ENCODE measurements at regions not wholly inside any gene's neighbourhood (a gene's known extent, or its start where the extent isn't known, plus 50 kb on each side); places are given as distances from the start of the nearest gene placed in this dataset.

- H3K4me3 ChIP-seq (ENCODE audit: low read length) = no peak overlapping the region
- no peak overlapping the region for H2AFZ ChIP-seq (ENCODE audit: low read depth, low read length)
- H3K4me2 ChIP-seq (ENCODE audit: low read length) = no peak overlapping the region
- no peaks in the 10 kb centered on the region for H3K79me2 ChIP-seq (ENCODE audit: low read length)
- no peaks in the 10 kb centered on the region for H4K20me1 ChIP-seq (ENCODE audit: insufficient read depth, low read length)
- H3K27ac ChIP-seq (ENCODE audit: low read length) = no peak overlapping the region
- no peaks in the 10 kb centered on the region for H3K9me3 ChIP-seq (ENCODE audit: insufficient read depth, low read length)
- no peak overlapping the region for H3K9ac ChIP-seq (ENCODE audit: low read length)
- no peaks in the 10 kb centered on the region for H3K4me1 ChIP-seq (ENCODE audit: low read length)
- no peak for TF ChIP-seq EZH2phosphoT487 (IDR thresholded peaks at IDR 0.05; ENCODE audit: low read depth)
- TF ChIP-seq, protein P1, sequence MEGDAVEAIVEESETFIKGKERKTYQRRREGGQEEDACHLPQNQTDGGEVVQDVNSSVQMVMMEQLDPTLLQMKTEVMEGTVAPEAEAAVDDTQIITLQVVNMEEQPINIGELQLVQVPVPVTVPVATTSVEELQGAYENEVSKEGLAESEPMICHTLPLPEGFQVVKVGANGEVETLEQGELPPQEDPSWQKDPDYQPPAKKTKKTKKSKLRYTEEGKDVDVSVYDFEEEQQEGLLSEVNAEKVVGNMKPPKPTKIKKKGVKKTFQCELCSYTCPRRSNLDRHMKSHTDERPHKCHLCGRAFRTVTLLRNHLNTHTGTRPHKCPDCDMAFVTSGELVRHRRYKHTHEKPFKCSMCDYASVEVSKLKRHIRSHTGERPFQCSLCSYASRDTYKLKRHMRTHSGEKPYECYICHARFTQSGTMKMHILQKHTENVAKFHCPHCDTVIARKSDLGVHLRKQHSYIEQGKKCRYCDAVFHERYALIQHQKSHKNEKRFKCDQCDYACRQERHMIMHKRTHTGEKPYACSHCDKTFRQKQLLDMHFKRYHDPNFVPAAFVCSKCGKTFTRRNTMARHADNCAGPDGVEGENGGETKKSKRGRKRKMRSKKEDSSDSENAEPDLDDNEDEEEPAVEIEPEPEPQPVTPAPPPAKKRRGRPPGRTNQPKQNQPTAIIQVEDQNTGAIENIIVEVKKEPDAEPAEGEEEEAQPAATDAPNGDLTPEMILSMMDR (IDR thresholded peaks at IDR 0.05; ENCODE audit: low read depth, low read length) = no peak
- H3K27me3 ChIP-seq (ENCODE audit: low read depth, low read length) = no peaks in the 10 kb centered on the region
- no peaks in the 10 kb centered on the region for H3K36me3 ChIP-seq (replicated peaks; ENCODE audit: low read depth, low read length)
These were observed 1127.8 kb downstream of the TUSC7 start for GRCh38 chr3:117837391-117837790.

- Histone ChIP-seq H3K4me3 (ENCODE audit: low read length) (no peak overlapping the region), H3K9me3 (ENCODE audit: insufficient read depth, low read length) (no peaks in the 10 kb centered on the region), H3K4me2 (ENCODE audit: low read length) (no peak overlapping the region), H4K20me1 (ENCODE audit: insufficient read depth, low read length) (no peaks in the 10 kb centered on the region), H2AFZ (ENCODE audit: low read depth, low read length) (no peak overlapping the region), H3K27ac (ENCODE audit: low read length) (no peak overlapping the region), H3K9ac (ENCODE audit: low read length) (no peak overlapping the region), H3K4me1 (ENCODE audit: low read length) (no peaks in the 10 kb centered on the region), H3K36me3 (replicated peaks; ENCODE audit: low read depth, low read length) (no peaks in the 10 kb centered on the region), H3K27me3 (ENCODE audit: low read depth, low read length) (no peaks in the 10 kb centered on the region), H3K79me2 (ENCODE audit: low read length) (no peaks in the 10 kb centered on the region)
- TF ChIP-seq, protein P1 (IDR thresholded peaks at IDR 0.05; ENCODE audit: low read depth, low read length) = no peak
- TF ChIP-seq EZH2phosphoT487 (IDR thresholded peaks at IDR 0.05; ENCODE audit: low read depth) = no peak
These were observed 1132.5 kb downstream of the TUSC7 start for GRCh38 chr3:117842086-117842485.

- Histone ChIP-seq H3K4me2 (ENCODE audit: low read length) (no peak overlapping the region), H3K9me3 (ENCODE audit: insufficient read depth, low read length) (no peaks in the 10 kb centered on the region), H2AFZ (ENCODE audit: low read depth, low read length) (no peak overlapping the region), H3K27ac (ENCODE audit: low read length) (no peak overlapping the region), H3K79me2 (ENCODE audit: low read length) (no peaks in the 10 kb centered on the region), H4K20me1 (ENCODE audit: insufficient read depth, low read length) (no peaks in the 10 kb centered on the region), H3K4me3 (ENCODE audit: low read length) (no peak overlapping the region), H3K36me3 (replicated peaks; ENCODE audit: low read depth, low read length) (no peaks in the 10 kb centered on the region), H3K27me3 (ENCODE audit: low read depth, low read length) (no peaks in the 10 kb centered on the region), H3K9ac (ENCODE audit: low read length) (no peak overlapping the region), H3K4me1 (ENCODE audit: low read length) (no peaks in the 10 kb centered on the region)
- TF ChIP-seq EZH2phosphoT487 (IDR thresholded peaks at IDR 0.05; ENCODE audit: low read depth) = no peak
- TF ChIP-seq, protein P1 (IDR thresholded peaks at IDR 0.05; ENCODE audit: low read depth, low read length) = no peak
These were observed 1133.8 kb downstream of the TUSC7 start for GRCh38 chr3:117843356-117843755.

DNA sequence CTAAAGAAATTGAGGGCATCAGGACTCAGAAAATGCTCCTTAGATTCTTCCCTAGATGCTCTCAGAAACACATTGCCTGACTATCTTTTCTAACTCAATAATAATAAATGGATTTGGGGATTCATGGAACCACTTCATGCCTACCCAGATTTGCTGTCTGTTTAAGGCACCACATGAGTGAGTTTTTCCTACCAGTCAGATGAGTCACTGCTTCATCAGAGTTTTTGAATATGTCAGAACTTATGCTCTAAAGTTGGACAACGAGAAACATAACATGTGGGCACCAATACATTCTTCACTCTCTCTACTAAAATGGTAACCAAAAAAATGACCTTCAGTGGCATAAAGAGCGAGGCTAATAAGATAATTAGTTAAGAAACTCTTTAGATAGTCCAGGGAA lies 1135.1 kb downstream of the TUSC7 start:
- Histone ChIP-seq H2AFZ (ENCODE audit: low read depth, low read length) (no peak overlapping the region), H3K27me3 (ENCODE audit: low read depth, low read length) (no peaks in the 10 kb centered on the region), H3K36me3 (replicated peaks; ENCODE audit: low read depth, low read length) (no peaks in the 10 kb centered on the region), H3K9me3 (ENCODE audit: insufficient read depth, low read length) (no peaks in the 10 kb centered on the region), H3K9ac (ENCODE audit: low read length) (no peak overlapping the region), H3K4me3 (ENCODE audit: low read length) (no peak overlapping the region), H3K4me2 (ENCODE audit: low read length) (no peak overlapping the region), H3K79me2 (ENCODE audit: low read length) (no peaks in the 10 kb centered on the region), H3K27ac (ENCODE audit: low read length) (no peak overlapping the region), H4K20me1 (ENCODE audit: insufficient read depth, low read length) (no peaks in the 10 kb centered on the region), H3K4me1 (ENCODE audit: low read length) (no peaks in the 10 kb centered on the region)
- no peak for TF ChIP-seq EZH2phosphoT487 (IDR thresholded peaks at IDR 0.05; ENCODE audit: low read depth)
- TF ChIP-seq, protein P1 (IDR thresholded peaks at IDR 0.05; ENCODE audit: low read depth, low read length) = no peak

Measured in OCI-LY3 (cell line).